ENCODE measurements at regions not wholly inside any gene's neighbourhood (a gene's known extent, or its start where the extent isn't known, plus 50 kb on each side); places are given as distances from the start of the nearest gene placed in this dataset.

DNA sequence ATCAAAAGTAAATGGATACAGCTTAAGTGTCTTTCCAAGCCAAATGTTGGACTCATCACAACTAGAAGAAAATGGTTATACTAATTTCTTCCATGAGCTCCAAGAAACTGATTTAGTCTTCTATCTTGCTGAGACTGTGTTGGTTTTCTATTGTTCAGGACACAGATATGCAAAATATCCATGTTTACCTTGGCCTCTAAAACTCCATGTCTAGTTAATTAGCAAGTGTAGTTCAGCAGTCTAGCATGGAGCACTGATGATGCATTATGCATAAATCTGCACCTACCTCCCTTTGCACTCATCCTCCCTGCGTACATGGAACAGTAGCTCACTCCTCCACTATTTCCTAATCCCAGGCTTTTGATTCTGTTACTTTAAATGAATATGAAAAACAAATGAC is 731.4 kb upstream of the CHAC2 start:
- TF ChIP-seq PAX5 (IDR thresholded peaks at IDR 0.05; ENCODE audit: insufficient read depth, low read length, severe bottlenecking) (no peak), POLR2A (IDR thresholded peaks at IDR 0.05; ENCODE audit: low read depth, low read length) (no peak), POLR2AphosphoS5 (IDR thresholded peaks at IDR 0.05; ENCODE audit: low read depth, low read length) (no peak), TAF1 (IDR thresholded peaks at IDR 0.05; ENCODE audit: low read depth, low read length) (no peak), SPI1 (IDR thresholded peaks at IDR 0.05; ENCODE audit: low read depth, low read length) (no peak), POU2F2 (IDR thresholded peaks at IDR 0.05; ENCODE audit: low read depth, low read length) (no peak)

Measured in GM12891 (cell line).